ENCODE measurements at regions not wholly inside any gene's neighbourhood (a gene's known extent, or its start where the extent isn't known, plus 50 kb on each side); places are given as distances from the start of the nearest gene placed in this dataset.
"Not testable (repeated sequence)": the region's sequence is repeated elsewhere in the genome, so short reads cannot be mapped to it uniquely, and the experiment has no call there.

GRCh38 chr3:166263460-166263859 lies 426.2 kb upstream of the BCHE start:
- H3K4me1 ChIP-seq (ENCODE audit: control insufficient read depth in 1 of 2, insufficient read depth in 2 of 2, low read length in 2 of 2) = no peaks in the 10 kb centered on the region
- Mint-ChIP-seq H3K9me3 (peaks cover 0 to 4% (median 0%) of the 10 kb centered on the region in 7 donors), H3K4me3 (no peak overlapping the region), H3K27me3 (ENCODE audit: low read depth in 3 of 3) (no peaks in the 10 kb centered on the region), H3K36me3 (no peaks in the 10 kb centered on the region), H3K4me1 (no peaks in the 10 kb centered on the region), H3K27ac (no peak overlapping the region)
- DNase-seq = no peak
- no peaks in the 10 kb centered on the region for H3K79me2 ChIP-seq (ENCODE audit: insufficient read depth, low read length)
- H3K27ac ChIP-seq (ENCODE audit: low read depth in 1 of 2, low read length in 2 of 2) = no peak overlapping the region
- H3K27me3 ChIP-seq (ENCODE audit: control insufficient read depth in 2 of 2, insufficient read depth in 2 of 2, low read length in 2 of 2) = no peaks in the 10 kb centered on the region
- H4K20me1 ChIP-seq (ENCODE audit: insufficient read depth, low read length) = no peaks in the 10 kb centered on the region
- no CpG with 5 or more reads among the region's 2 CpGs for WGBS (ENCODE audit: insufficient coverage)
- no peak for TF ChIP-seq CTCF (IDR thresholded peaks at IDR 0.05)
- no peak overlapping the region for H3K4me2 ChIP-seq (replicated peaks; ENCODE audit: extremely low read depth, low read length, poor library complexity, severe bottlenecking)
- no peak overlapping the region for H2AFZ ChIP-seq (ENCODE audit: insufficient read depth, low read depth, low read length, poor library complexity, severe bottlenecking)
- intact Hi-C loops (cut with micrococcal nuclease) = no loop called here
- no peaks in the 10 kb centered on the region for H3K36me3 ChIP-seq (replicated peaks in 1 of 2; ENCODE audit: control insufficient read depth in 1 of 2, insufficient read depth in 2 of 2, low read length in 2 of 2)
- H3K9ac ChIP-seq (ENCODE audit: insufficient read depth, low read length, poor library complexity, severe bottlenecking) = no peak overlapping the region
- H3K4me3 ChIP-seq (replicated peaks in 1 of 3; ENCODE audit: low read depth in 2 of 3, low read length in 3 of 3) = no peak overlapping the region
- H3K9me3 ChIP-seq (replicated peaks in 1 of 2; ENCODE audit: control insufficient read depth in 1 of 2, insufficient read depth in 1 of 2, low read length in 2 of 2) = no peaks in the 10 kb centered on the region

GRCh38 chr3:166258293-166258850 lies 421.1 kb upstream of the BCHE start:
- H3K27ac Mint-ChIP-seq; H2AFZ ChIP-seq (ENCODE audit: insufficient read depth, low read depth, low read length, poor library complexity, severe bottlenecking); H3K36me3 ChIP-seq (replicated peaks in 1 of 2; ENCODE audit: control insufficient read depth in 1 of 2, insufficient read depth in 2 of 2, low read length in 2 of 2); H3K4me2 ChIP-seq (replicated peaks; ENCODE audit: extremely low read depth, low read length, poor library complexity, severe bottlenecking); H3K27ac ChIP-seq (ENCODE audit: low read depth in 1 of 2, low read length in 2 of 2); H3K36me3 Mint-ChIP-seq; H3K79me2 ChIP-seq (ENCODE audit: insufficient read depth, low read length); H3K27me3 Mint-ChIP-seq (ENCODE audit: low read depth in 3 of 3); H3K27me3 ChIP-seq (ENCODE audit: control insufficient read depth in 2 of 2, insufficient read depth in 2 of 2, low read length in 2 of 2); intact Hi-C loops (cut with micrococcal nuclease); DNase-seq; H3K4me1 Mint-ChIP-seq; H3K9ac ChIP-seq (ENCODE audit: insufficient read depth, low read length, poor library complexity, severe bottlenecking); H3K4me3 ChIP-seq (replicated peaks in 1 of 3; ENCODE audit: low read depth in 2 of 3, low read length in 3 of 3); H3K4me1 ChIP-seq (ENCODE audit: control insufficient read depth in 1 of 2, insufficient read depth in 2 of 2, low read length in 2 of 2); H3K4me3 Mint-ChIP-seq; H4K20me1 ChIP-seq (ENCODE audit: insufficient read depth, low read length): not testable (repeated sequence)
- H3K9me3 Mint-ChIP-seq = peaks cover 5 to 14% (median 10%) of the 10 kb centered on the region in 7 donors
- H3K9me3 ChIP-seq (replicated peaks in 1 of 2; ENCODE audit: control insufficient read depth in 1 of 2, insufficient read depth in 1 of 2, low read length in 2 of 2) = peaks cover 5 to 11% of the 10 kb centered on the region in 2 donors
- 92% methylated on average over 19 of the region's 41 CpGs for WGBS (ENCODE audit: insufficient coverage)

Data from CD14-positive monocyte (primary cell).